Natural killer cell (primary cell): ENCODE measurements at regions not wholly inside any gene's neighbourhood (a gene's known extent, or its start where the extent isn't known, plus 50 kb on each side); places are given as distances from the start of the nearest gene placed in this dataset.

Experiments
- ATAC-seq, 3 donors: fragments of 150-1000 bp in 2 of 3; fragments of 200-7000 bp in 1 of 3; cut with Tn5 transposase; 1 replicate in 1 of 3; 2 replicates in 2 of 3; pipeline ENCODE4 v1.10.0; 2021; ENCODE audit warnings: mild to moderate bottlenecking in 2 of 3, moderate library complexity in 2 of 3
- DNase-seq, 2 donors: peaks; one replicate each; pipeline versions ENCODE4 v3.0.0 to v3.0.0-alpha.2; 2013 to 2021; ENCODE audit warnings: mixed read lengths in 1 of 2
- H3K27ac ChIP-seq: one replicate; pipeline ENCODE4 v1.5.1; 2013; ENCODE audit warnings: mild to moderate bottlenecking, low read length
- H3K27me3 ChIP-seq: one replicate; pipeline ENCODE4 v1.6.1; 2013; ENCODE audit warnings: low read length; ENCODE audit not compliant: control insufficient read depth, insufficient read depth
- H3K36me3 ChIP-seq: one replicate; pipeline ENCODE4 v1.6.1; 2013; ENCODE audit warnings: low read length; ENCODE audit not compliant: control insufficient read depth, insufficient read depth
- H3K4me1 ChIP-seq: one replicate; pipeline ENCODE4 v1.6.1; 2013; ENCODE audit warnings: low read length; ENCODE audit not compliant: control insufficient read depth, insufficient read depth
- H3K4me3 ChIP-seq: one replicate; pipeline ENCODE4 v1.5.1; 2013; ENCODE audit warnings: low read length
- H3K9me3 ChIP-seq: one replicate; pipeline ENCODE4 v1.6.1; 2013; ENCODE audit warnings: low read length; ENCODE audit not compliant: control insufficient read depth, insufficient read depth
- H3K27ac Mint-ChIP-seq, 2 donors: one replicate each; pipeline ENCODE4 v1.8.0; 2022; ENCODE audit warnings: mild to moderate bottlenecking in 2 of 2, mixed read lengths in 2 of 2, moderate library complexity in 1 of 2
- H3K27me3 Mint-ChIP-seq, 2 donors: one replicate each; pipeline ENCODE4 v1.8.0; 2022; ENCODE audit warnings: low read depth in 2 of 2, mixed read lengths in 2 of 2
- H3K36me3 Mint-ChIP-seq: one replicate; pipeline ENCODE4 v1.8.0; 2022; ENCODE audit warnings: mixed read lengths
- H3K4me1 Mint-ChIP-seq, 2 donors: one replicate each; pipeline ENCODE4 v1.8.0; 2022; ENCODE audit warnings: mixed read lengths in 2 of 2
- H3K4me3 Mint-ChIP-seq: one replicate; pipeline ENCODE4 v1.8.0; 2022; ENCODE audit warnings: mild to moderate bottlenecking, moderate library complexity, mixed read lengths
- H3K9me3 Mint-ChIP-seq, 2 donors: one replicate each; pipeline ENCODE4 v1.8.0; 2022; ENCODE audit warnings: mixed read lengths in 2 of 2
- CTCF ChIP-seq: fragments of 200-600 bp; IDR thresholded peaks from one replicate; pipeline ENCODE4 v1.8.0; 2022; ENCODE audit warnings: antibody characterized with exemption
- WGBS: methylation state at CpG from one replicate; pipeline ENCODE4 v1.1.7; 2013; ENCODE audit warnings: missing lambda C conversion rate; ENCODE audit not compliant: insufficient coverage; 5-methylcytosine and 5-hydroxymethylcytosine counted together
- intact Hi-C: fragments of 100-400 bp; cut with micrococcal nuclease; formaldehyde crosslinking; loops from one replicate; pipeline ENCODE4 v1.14.2; 2022

GRCh38 chr3:161748049-161748448 is 251.4 kb downstream of the OTOL1 start:
- no peak for ATAC-seq
- no peak for DNase-seq
- Histone ChIP-seq H3K9me3 (no peaks in the 10 kb centered on the region), H3K27ac (no peak overlapping the region), H3K36me3 (no peaks in the 10 kb centered on the region), H3K4me1 (no peaks in the 10 kb centered on the region), H3K4me3 (no peak overlapping the region), H3K27me3 (no peaks in the 10 kb centered on the region)
- no peak for TF ChIP-seq CTCF
- peaks cover 4 to 7% of the 10 kb centered on the region in 2 donors for H3K9me3 Mint-ChIP-seq
- H3K36me3 Mint-ChIP-seq: no peaks in the 10 kb centered on the region
- no peak overlapping the region for H3K27ac Mint-ChIP-seq
- H3K27me3 Mint-ChIP-seq: no peaks in the 10 kb centered on the region
- no peak overlapping the region for H3K4me3 Mint-ChIP-seq
- H3K4me1 Mint-ChIP-seq: no peaks in the 10 kb centered on the region
- intact Hi-C loops: no loop called here

GRCh38 chr3:161754420-161755053 is 257.9 kb downstream of the OTOL1 start:
- H3K9me3 ChIP-seq: no peaks in the 10 kb centered on the region
- no peak for TF ChIP-seq CTCF
- H3K27ac ChIP-seq: no peak overlapping the region
- 80% methylated on average over 3 of the region's 3 CpGs for WGBS
- Mint-ChIP-seq H3K27me3 (no peaks in the 10 kb centered on the region), H3K4me1 (no peaks in the 10 kb centered on the region), H3K9me3 (peaks cover 0 to 6% of the 10 kb centered on the region in 2 donors), H3K27ac (no peak overlapping the region), H3K36me3 (no peaks in the 10 kb centered on the region), H3K4me3 (no peak overlapping the region)
- no peaks in the 10 kb centered on the region for H3K4me1 ChIP-seq
- ATAC-seq (no peak), DNase-seq (no peak)
- H3K27me3 ChIP-seq: no peaks in the 10 kb centered on the region
- H3K4me3 ChIP-seq: no peak overlapping the region
- H3K36me3 ChIP-seq: no peaks in the 10 kb centered on the region
- intact Hi-C loops: no loop called here

- no peaks in the 10 kb centered on the region for H3K4me1 ChIP-seq
- no peaks in the 10 kb centered on the region for H3K27me3 ChIP-seq
- 67% methylated on average over 1 of the region's 2 CpGs for WGBS
- no peak for TF ChIP-seq CTCF
- no peaks in the 10 kb centered on the region for H3K9me3 ChIP-seq
- peaks cover 0 to 6% of the 10 kb centered on the region in 2 donors for H3K9me3 Mint-ChIP-seq
- no peak overlapping the region for H3K27ac ChIP-seq
- no peaks in the 10 kb centered on the region for H3K36me3 ChIP-seq
- H3K27me3 Mint-ChIP-seq: no peaks in the 10 kb centered on the region
- no peak overlapping the region for H3K27ac Mint-ChIP-seq
- ATAC-seq (no peak), DNase-seq (no peak)
- H3K4me3 ChIP-seq: no peak overlapping the region
- no peak overlapping the region for H3K4me3 Mint-ChIP-seq
- no peaks in the 10 kb centered on the region for H3K4me1 Mint-ChIP-seq
- intact Hi-C loops: no loop called here
- no peaks in the 10 kb centered on the region for H3K36me3 Mint-ChIP-seq
Measured at GRCh38 chr3:161759444-161759843, 262.8 kb downstream of the OTOL1 start.

GRCh38 chr3:161766331-161766730 is 269.7 kb downstream of the OTOL1 start:
- Mint-ChIP-seq H3K36me3 (no peaks in the 10 kb centered on the region), H3K27ac (no peak overlapping the region), H3K4me3 (no peak overlapping the region), H3K4me1 (peaks cover 4 to 5% of the 10 kb centered on the region in 2 donors), H3K27me3 (no peaks in the 10 kb centered on the region), H3K9me3 (no peaks in the 10 kb centered on the region)
- H3K4me3 ChIP-seq: no peak overlapping the region
- no peaks in the 10 kb centered on the region for H3K27me3 ChIP-seq
- no peak overlapping the region for H3K27ac ChIP-seq
- no peaks in the 10 kb centered on the region for H3K4me1 ChIP-seq
- no peak for TF ChIP-seq CTCF
- ATAC-seq: no peak
- intact Hi-C loops: no loop called here
- no peak for DNase-seq
- 94% methylated on average over 2 of the region's 3 CpGs for WGBS
- no peaks in the 10 kb centered on the region for H3K9me3 ChIP-seq
- no peaks in the 10 kb centered on the region for H3K36me3 ChIP-seq
